ENCODE measurements at regions not wholly inside any gene's neighbourhood (a gene's known extent, or its start where the extent isn't known, plus 50 kb on each side); places are given as distances from the start of the nearest gene placed in this dataset.

DNA sequence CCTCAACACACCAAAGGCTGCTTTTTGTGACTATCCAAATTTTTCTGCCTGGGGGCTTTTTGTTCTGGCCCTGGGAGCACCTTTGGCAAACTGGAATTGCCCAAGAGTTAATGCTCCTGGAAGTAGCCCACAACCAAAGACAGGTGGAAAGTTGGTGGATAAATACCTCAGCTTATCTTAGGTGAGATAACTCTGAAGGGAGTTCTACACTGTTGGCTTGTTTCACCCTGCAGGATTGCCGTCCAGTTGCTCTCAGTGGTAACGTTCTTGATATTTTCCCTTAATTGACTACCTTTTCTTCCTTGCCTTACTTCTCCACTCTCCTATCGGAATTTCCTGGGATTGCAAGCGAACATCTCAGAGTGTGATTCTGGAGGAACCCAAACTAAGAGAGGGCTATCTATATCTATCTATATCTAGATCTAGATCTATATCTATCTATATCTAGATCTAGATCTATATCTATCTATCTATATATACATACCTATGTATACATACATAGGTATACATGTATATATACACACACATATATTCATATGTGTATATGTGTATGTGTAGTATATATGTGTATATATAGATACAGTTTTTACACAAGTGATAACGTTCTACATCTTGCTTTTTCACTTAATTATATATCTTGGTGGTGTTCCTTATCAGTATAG lies 82.6 kb upstream of the DHX15 start:
- Histone ChIP-seq H3K4me3 (ENCODE audit: extremely low read depth, insufficient read depth, low read length, poor library complexity, severe bottlenecking) (no peak overlapping the region), H3K36me3 (ENCODE audit: control insufficient read depth, insufficient read depth, low read length) (no peaks in the 10 kb centered on the region), H3K27ac (ENCODE audit: low read depth, low read length, severe bottlenecking) (no peak overlapping the region), H3K9me3 (ENCODE audit: control insufficient read depth, low read length) (no peaks in the 10 kb centered on the region), H3K4me1 (ENCODE audit: control insufficient read depth, insufficient read depth, low read length, poor library complexity, severe bottlenecking) (no peaks in the 10 kb centered on the region)
- WGBS, 2 experiments (ENCODE audit: insufficient coverage in 2 of 2) = 92 to 100% methylated on average over 2 of the region's 5 CpGs

DNA sequence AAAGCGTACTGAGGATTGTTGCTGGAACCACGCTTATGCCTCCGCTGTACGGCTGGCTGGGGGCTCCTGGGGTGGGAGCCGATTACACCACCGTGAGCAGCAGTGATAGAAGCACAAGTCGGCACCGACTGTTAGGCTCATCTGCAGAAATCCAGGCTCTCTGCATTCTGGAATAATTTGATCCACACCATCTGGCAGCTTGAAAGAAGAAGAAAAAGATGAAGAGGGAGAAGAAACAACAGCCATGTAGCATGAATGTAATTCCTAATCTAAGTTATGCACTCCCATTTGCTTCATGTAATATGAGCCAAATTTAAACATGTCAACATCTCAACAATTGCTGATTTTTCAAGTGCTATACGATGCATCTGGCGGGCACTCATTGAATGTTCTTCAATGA lies 84.6 kb upstream of the DHX15 start:
- 96 to 98% methylated on average over 6 to 8 of the region's 10 CpGs for WGBS, 2 experiments (ENCODE audit: insufficient coverage in 2 of 2)
- no peaks in the 10 kb centered on the region for H3K4me1 ChIP-seq (ENCODE audit: control insufficient read depth, insufficient read depth, low read length, poor library complexity, severe bottlenecking)
- H3K27ac ChIP-seq (ENCODE audit: low read depth, low read length, severe bottlenecking) = no peak overlapping the region
- H3K36me3 ChIP-seq (ENCODE audit: control insufficient read depth, insufficient read depth, low read length) = no peaks in the 10 kb centered on the region
- no peak overlapping the region for H3K4me3 ChIP-seq (ENCODE audit: extremely low read depth, insufficient read depth, low read length, poor library complexity, severe bottlenecking)
- H3K9me3 ChIP-seq (ENCODE audit: control insufficient read depth, low read length) = no peaks in the 10 kb centered on the region

DNA sequence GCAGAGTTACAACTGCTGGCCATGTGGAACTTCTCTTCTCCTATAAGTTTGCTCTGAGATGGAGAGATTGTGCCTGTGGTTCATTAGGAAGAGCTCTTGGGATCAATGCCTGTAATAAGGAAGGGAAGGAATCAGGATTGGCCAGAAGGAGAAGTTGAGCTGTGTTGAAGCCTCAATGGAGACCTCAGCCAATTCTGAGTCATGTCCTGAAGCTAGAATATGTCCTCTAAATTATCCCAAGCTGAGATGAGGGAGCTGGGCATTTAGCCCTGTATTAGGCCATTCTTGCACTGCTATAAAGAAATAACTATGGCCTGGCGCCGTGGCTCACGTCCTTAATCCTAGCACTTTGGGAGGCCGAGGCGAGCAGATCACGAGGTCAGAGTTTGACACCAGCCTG lies 85.4 kb upstream of the DHX15 start:
- Histone ChIP-seq H3K27ac (ENCODE audit: low read depth, low read length, severe bottlenecking) (no peak overlapping the region), H3K36me3 (ENCODE audit: control insufficient read depth, insufficient read depth, low read length) (no peaks in the 10 kb centered on the region), H3K4me3 (ENCODE audit: extremely low read depth, insufficient read depth, low read length, poor library complexity, severe bottlenecking) (no peak overlapping the region), H3K4me1 (ENCODE audit: control insufficient read depth, insufficient read depth, low read length, poor library complexity, severe bottlenecking) (no peaks in the 10 kb centered on the region), H3K9me3 (ENCODE audit: control insufficient read depth, low read length) (no peaks in the 10 kb centered on the region)
- 99% methylated on average over 6 of the region's 6 CpGs for WGBS, 2 experiments (ENCODE audit: insufficient coverage in 2 of 2)

DNA sequence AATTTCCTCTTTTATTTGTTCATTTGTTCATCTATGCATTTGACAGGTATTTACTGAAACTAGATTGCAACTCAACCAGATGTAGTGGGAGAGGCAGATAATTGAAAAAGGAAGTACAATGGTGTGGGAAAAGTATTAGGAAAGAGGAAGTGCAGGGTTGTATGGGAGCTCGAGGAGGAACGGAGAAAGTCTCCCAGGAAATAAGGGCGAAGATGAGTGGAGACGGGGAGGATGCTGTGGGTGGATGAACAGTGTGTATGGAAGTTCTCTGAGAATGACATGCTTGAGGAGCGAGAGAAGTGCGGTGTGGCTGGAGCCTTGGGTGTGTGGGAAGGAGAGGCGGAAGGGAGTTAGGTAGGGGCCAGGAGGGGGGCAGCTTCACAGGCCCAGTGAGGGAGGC lies 87.5 kb upstream of the DHX15 start:
- no peaks in the 10 kb centered on the region for H3K4me1 ChIP-seq (ENCODE audit: control insufficient read depth, insufficient read depth, low read length, poor library complexity, severe bottlenecking)
- no peaks in the 10 kb centered on the region for H3K9me3 ChIP-seq (ENCODE audit: control insufficient read depth, low read length)
- no peak overlapping the region for H3K27ac ChIP-seq (ENCODE audit: low read depth, low read length, severe bottlenecking)
- 95 to 96% methylated on average over 4 to 7 of the region's 7 CpGs for WGBS, 2 experiments (ENCODE audit: insufficient coverage in 2 of 2)
- H3K36me3 ChIP-seq (ENCODE audit: control insufficient read depth, insufficient read depth, low read length) = no peaks in the 10 kb centered on the region
- no peak overlapping the region for H3K4me3 ChIP-seq (ENCODE audit: extremely low read depth, insufficient read depth, low read length, poor library complexity, severe bottlenecking)

DNA sequence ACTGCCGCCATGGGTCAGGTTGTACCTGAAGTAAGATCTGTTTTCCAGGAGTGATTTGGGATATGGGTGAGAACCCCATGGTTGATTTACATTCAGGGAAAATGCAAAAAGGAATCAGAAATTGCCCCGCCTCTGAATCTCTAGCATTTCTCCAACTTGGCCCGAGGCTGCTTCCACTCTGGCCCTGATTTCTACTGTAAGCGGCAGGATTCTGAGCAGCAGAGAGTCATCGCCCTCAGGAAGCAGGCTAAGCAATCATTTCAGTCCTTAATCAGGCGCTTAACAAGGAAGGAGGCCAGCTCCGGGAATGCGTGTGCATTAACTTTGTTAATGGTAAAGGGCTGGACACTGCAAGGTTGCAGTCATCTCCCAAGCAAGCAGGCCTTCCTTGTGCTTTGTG lies 88.5 kb upstream of the DHX15 start:
- Histone ChIP-seq H3K27ac (ENCODE audit: low read depth, low read length, severe bottlenecking) (no peak overlapping the region), H3K4me1 (ENCODE audit: control insufficient read depth, insufficient read depth, low read length, poor library complexity, severe bottlenecking) (no peaks in the 10 kb centered on the region), H3K9me3 (ENCODE audit: control insufficient read depth, low read length) (no peaks in the 10 kb centered on the region), H3K36me3 (ENCODE audit: control insufficient read depth, insufficient read depth, low read length) (no peaks in the 10 kb centered on the region), H3K4me3 (ENCODE audit: extremely low read depth, insufficient read depth, low read length, poor library complexity, severe bottlenecking) (no peak overlapping the region)
- WGBS, 2 experiments (ENCODE audit: insufficient coverage in 2 of 2) = 89 to 95% methylated on average over 4 to 8 of the region's 8 CpGs

DNA sequence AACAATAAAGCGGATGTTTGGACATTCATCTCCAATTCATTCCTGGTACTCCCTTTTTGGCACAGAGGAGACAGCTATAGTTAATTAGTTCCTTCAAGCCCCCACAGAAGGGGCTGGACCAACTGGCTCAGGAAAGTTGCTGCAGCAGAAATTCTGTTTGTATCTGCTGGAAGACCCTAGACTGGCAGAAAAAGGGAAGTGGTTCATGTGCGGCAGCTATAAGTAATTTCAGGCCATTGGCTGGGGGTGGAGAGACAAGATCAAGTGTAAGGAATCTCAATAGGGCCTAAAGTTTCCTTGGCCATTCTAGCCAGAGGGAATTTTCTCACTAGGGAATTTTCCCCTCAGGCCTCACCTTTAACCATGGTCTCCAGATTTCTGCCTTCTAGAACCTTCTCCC lies 89.9 kb upstream of the DHX15 start:
- WGBS, 2 experiments (ENCODE audit: insufficient coverage in 2 of 2) = 75 to 89% methylated on average over 1 of the region's 2 CpGs

DNA sequence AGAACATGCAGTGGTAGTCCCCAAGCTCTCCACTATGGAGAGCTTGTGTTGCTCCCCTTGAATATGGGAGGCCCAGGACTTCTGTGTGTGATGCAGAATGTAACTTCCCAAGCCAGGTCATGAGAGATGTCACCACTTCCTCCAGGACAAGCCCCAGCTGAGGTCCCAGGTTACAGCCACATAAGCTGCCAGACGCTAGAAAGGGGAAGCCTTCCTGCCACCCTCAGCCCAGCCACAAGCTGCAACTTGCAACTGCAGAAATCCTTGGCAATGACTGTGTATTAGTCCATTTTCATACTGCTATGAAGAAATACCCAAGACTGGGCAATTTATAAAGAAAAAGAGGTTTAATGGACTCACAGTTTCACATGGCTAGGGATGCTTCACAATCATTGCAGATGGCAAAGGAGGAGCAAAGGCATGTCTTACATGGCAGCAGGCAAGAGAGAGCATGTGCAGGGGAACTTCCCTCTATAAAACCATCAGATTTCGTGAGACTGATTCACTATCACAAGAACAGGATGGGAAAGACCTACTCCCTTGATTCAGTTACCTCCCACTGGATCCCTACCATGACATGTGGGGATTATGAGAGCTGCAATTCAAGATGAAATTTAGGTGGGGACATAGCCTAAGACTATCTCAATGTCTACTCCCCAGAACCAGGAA lies 91.5 kb upstream of the DHX15 start:
- Histone ChIP-seq H3K27ac (ENCODE audit: low read depth, low read length, severe bottlenecking) (no peak overlapping the region), H3K36me3 (ENCODE audit: control insufficient read depth, insufficient read depth, low read length) (no peaks in the 10 kb centered on the region), H3K9me3 (ENCODE audit: control insufficient read depth, low read length) (no peaks in the 10 kb centered on the region), H3K4me3 (ENCODE audit: extremely low read depth, insufficient read depth, low read length, poor library complexity, severe bottlenecking) (no peak overlapping the region), H3K4me1 (ENCODE audit: control insufficient read depth, insufficient read depth, low read length, poor library complexity, severe bottlenecking) (peaks cover 7% of the 10 kb centered on the region)
- 88% methylated on average over 1 of the region's 2 CpGs; no CpG with 5 or more reads in 1 of the 2 experiments for WGBS, 2 experiments (ENCODE audit: insufficient coverage in 2 of 2)

More for the DNA sequence above, 89.9 kb upstream of the DHX15 start:
- Histone ChIP-seq H3K9me3 (ENCODE audit: control insufficient read depth, low read length) (no peaks in the 10 kb centered on the region), H3K36me3 (ENCODE audit: control insufficient read depth, insufficient read depth, low read length) (no peaks in the 10 kb centered on the region), H3K27ac (ENCODE audit: low read depth, low read length, severe bottlenecking) (no peak overlapping the region), H3K4me1 (ENCODE audit: control insufficient read depth, insufficient read depth, low read length, poor library complexity, severe bottlenecking) (no peaks in the 10 kb centered on the region), H3K4me3 (ENCODE audit: extremely low read depth, insufficient read depth, low read length, poor library complexity, severe bottlenecking) (no peak overlapping the region)

DNA sequence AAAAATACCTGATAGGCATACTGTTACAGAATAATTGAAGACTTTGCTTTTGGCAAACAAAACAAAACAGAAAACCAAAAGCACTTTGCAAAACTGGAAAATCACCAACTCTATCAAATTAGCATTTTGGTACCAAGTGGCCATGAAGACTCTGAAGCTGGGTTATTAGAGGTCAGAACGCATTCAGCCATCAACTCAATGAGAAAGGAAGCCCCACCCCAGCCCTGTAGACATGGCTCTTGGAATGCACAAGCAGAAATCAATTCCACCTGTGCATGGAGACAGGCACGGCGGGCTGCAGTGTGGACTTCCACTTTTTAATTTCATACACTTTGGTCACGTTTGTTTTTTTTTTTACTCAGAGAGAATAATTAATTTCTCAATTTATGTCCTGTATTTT lies 93.6 kb upstream of the DHX15 start:
- WGBS, 2 experiments (ENCODE audit: insufficient coverage in 2 of 2) = no CpG with 5 or more reads among the region's 4 CpGs
- H3K4me3 ChIP-seq (ENCODE audit: extremely low read depth, insufficient read depth, low read length, poor library complexity, severe bottlenecking) = no peak overlapping the region
- no peaks in the 10 kb centered on the region for H3K36me3 ChIP-seq (ENCODE audit: control insufficient read depth, insufficient read depth, low read length)
- no peaks in the 10 kb centered on the region for H3K9me3 ChIP-seq (ENCODE audit: control insufficient read depth, low read length)
- peaks cover 9% of the 10 kb centered on the region for H3K4me1 ChIP-seq (ENCODE audit: control insufficient read depth, insufficient read depth, low read length, poor library complexity, severe bottlenecking)
- no peak overlapping the region for H3K27ac ChIP-seq (ENCODE audit: low read depth, low read length, severe bottlenecking)

DNA sequence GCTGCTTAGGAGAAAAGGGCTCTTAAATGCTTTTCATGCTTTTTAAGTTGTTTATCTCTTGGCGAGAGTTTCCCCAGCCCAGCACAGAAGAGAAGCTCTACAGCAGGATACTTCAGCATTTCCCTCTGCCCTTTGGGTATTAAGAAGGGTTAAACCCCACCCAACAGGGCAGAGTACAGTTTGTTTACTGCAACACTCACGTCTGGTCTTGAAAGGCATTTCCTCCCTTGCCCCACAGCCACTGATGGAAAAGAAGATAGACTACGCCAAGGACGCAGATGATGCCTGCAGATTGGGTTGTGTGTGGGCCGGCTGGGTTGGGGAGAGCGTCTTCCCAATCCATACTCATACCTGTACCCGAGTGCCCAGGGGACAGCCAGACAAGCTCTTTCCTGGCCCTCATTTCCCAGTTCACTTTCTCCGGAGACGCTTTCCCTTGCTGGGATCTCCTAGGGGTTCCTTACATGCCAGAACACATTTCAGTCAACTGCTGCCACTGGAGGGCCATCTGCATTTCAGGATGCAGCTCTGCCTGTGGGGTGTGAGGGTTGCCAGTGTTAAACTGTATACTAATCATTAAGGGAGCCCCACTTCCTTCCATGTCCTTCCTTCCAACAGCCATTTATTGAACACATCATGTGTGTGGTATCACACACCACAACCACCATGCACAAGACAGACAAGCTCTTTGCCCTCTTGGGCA lies 96.5 kb upstream of the DHX15 start:
- H3K4me1 ChIP-seq (ENCODE audit: control insufficient read depth, insufficient read depth, low read length, poor library complexity, severe bottlenecking) = peaks cover 9% of the 10 kb centered on the region

DNA sequence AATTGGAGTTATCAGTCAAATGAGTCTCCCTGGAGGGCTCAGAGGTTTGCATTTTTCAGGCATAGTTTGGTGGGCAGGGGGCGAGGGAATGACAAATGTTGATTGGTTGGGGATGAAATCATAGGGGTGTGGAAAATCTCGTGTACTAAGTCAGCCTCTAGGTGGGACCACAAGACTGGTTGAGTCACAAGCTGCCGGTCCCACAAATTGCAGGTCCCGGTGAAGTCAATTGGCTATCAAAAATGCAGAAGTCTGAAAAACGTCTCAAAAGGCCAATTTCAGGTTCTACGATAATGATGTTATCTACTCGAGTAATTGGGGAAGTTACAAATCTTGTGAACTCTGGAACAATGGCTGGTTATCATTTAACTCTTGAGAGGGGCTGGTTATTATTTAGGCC lies 98.8 kb upstream of the DHX15 start:
- Histone ChIP-seq H3K9me3 (ENCODE audit: control insufficient read depth, low read length) (no peaks in the 10 kb centered on the region), H3K36me3 (ENCODE audit: control insufficient read depth, insufficient read depth, low read length) (no peaks in the 10 kb centered on the region), H3K4me3 (ENCODE audit: extremely low read depth, insufficient read depth, low read length, poor library complexity, severe bottlenecking) (no peak overlapping the region), H3K27ac (ENCODE audit: low read depth, low read length, severe bottlenecking) (no peak overlapping the region), H3K4me1 (ENCODE audit: control insufficient read depth, insufficient read depth, low read length, poor library complexity, severe bottlenecking) (peaks cover 9% of the 10 kb centered on the region)
- WGBS, 2 experiments (ENCODE audit: insufficient coverage in 2 of 2) = 83 to 86% methylated on average over 7 of the region's 7 CpGs

More for the DNA sequence above, 96.5 kb upstream of the DHX15 start:
- 69 to 88% methylated on average over 5 to 6 of the region's 9 CpGs for WGBS, 2 experiments (ENCODE audit: insufficient coverage in 2 of 2)
- Histone ChIP-seq H3K9me3 (ENCODE audit: control insufficient read depth, low read length) (no peaks in the 10 kb centered on the region), H3K4me3 (ENCODE audit: extremely low read depth, insufficient read depth, low read length, poor library complexity, severe bottlenecking) (no peak overlapping the region), H3K36me3 (ENCODE audit: control insufficient read depth, insufficient read depth, low read length) (no peaks in the 10 kb centered on the region), H3K27ac (ENCODE audit: low read depth, low read length, severe bottlenecking) (no peak overlapping the region)
